ENCODE measurements at regions not wholly inside any gene's neighbourhood (a gene's known extent, or its start where the extent isn't known, plus 50 kb on each side); places are given as distances from the start of the nearest gene placed in this dataset.

GRCh38 chr4:159041054-159042034 is 61.5 kb upstream of the RAPGEF2 start:
- peak; percentile 68 for DNase-seq

GRCh38 chr4:159042097-159042605 is 60.7 kb upstream of the RAPGEF2 start:
- DNase-seq = peak; percentile 100

GRCh38 chr4:159042868-159043267 is 60.0 kb upstream of the RAPGEF2 start:
- DNase-seq = peak; percentile 29

GRCh38 chr4:159043861-159044260 is 59.0 kb upstream of the RAPGEF2 start:
- no peak for DNase-seq

GRCh38 chr4:159045321-159045720 is 57.6 kb upstream of the RAPGEF2 start:
- DNase-seq = no peak

GRCh38 chr4:159046683-159047082 is 56.2 kb upstream of the RAPGEF2 start:
- peak; percentile 46 for DNase-seq

- peak; percentile 66 for DNase-seq
Measured at GRCh38 chr4:159047478-159048165, 55.3 kb upstream of the RAPGEF2 start.

- no peak for DNase-seq
Measured at GRCh38 chr4:159048166-159048886, 54.6 kb upstream of the RAPGEF2 start.

- DNase-seq = peak; percentile 17
Measured at GRCh38 chr4:159049780-159050375, 53.0 kb upstream of the RAPGEF2 start.

GRCh38 chr4:159051245-159052071 is 51.4 kb upstream of the RAPGEF2 start:
- no peak for DNase-seq

- DNase-seq = no peak
Measured at GRCh38 chr4:159052315-159052714, 50.6 kb upstream of the RAPGEF2 start.
